Eye (tissue), 1 donor: ENCODE measurements at regions not wholly inside any gene's neighbourhood (a gene's known extent, or its start where the extent isn't known, plus 50 kb on each side); places are given as distances from the start of the nearest gene placed in this dataset.
"Not testable (repeated sequence)": the region's sequence is repeated elsewhere in the genome, so short reads cannot be mapped to it uniquely, and the experiment has no call there.

Experiments used
- DNase-seq: peaks from one replicate; pipeline ENCODE4 v3.0.0-alpha.2; 2015

GRCh38 chr3:166660962-166661361 lies 719.1 kb downstream of the ZBBX start:
- DNase-seq, result no peak

GRCh38 chr3:166637984-166638530 lies 742.0 kb downstream of the ZBBX start:
- DNase-seq, result no peak

- peak; percentile 0 for DNase-seq
These were observed 745.9 kb downstream of the ZBBX start for GRCh38 chr3:166634091-166634746.

- no peak for DNase-seq
These were observed 749.9 kb downstream of the ZBBX start for GRCh38 chr3:166630190-166630589.

GRCh38 chr3:166613365-166613764 lies 766.7 kb downstream of the ZBBX start:
- DNase-seq, result no peak

GRCh38 chr3:166612761-166613160 lies 767.3 kb downstream of the ZBBX start:
- DNase-seq, result not testable (repeated sequence)

GRCh38 chr3:166607933-166608521 lies 770.8 kb upstream of the BCHE start:
- DNase-seq, result peak; percentile 10

- DNase-seq, result no peak
These were observed 769.8 kb upstream of the BCHE start for GRCh38 chr3:166606988-166607387.

- no peak for DNase-seq
These were observed 756.6 kb upstream of the BCHE start for GRCh38 chr3:166593776-166594175.

- no peak for DNase-seq
These were observed 745.0 kb upstream of the BCHE start for GRCh38 chr3:166582236-166582635.

GRCh38 chr3:166580561-166580960 lies 743.3 kb upstream of the BCHE start:
- DNase-seq, result no peak

- DNase-seq, result no peak
These were observed 737.9 kb upstream of the BCHE start for GRCh38 chr3:166575161-166575560.

- DNase-seq, result not testable (repeated sequence)
These were observed 734.5 kb upstream of the BCHE start for GRCh38 chr3:166571686-166572085.

- DNase-seq, result peak; percentile 17
These were observed 732.9 kb upstream of the BCHE start for GRCh38 chr3:166570102-166570501.

- no peak for DNase-seq
These were observed 732.4 kb upstream of the BCHE start for GRCh38 chr3:166569589-166569988.

GRCh38 chr3:166560253-166560652 lies 723.0 kb upstream of the BCHE start:
- no peak for DNase-seq

- no peak for DNase-seq
These were observed 719.7 kb upstream of the BCHE start for GRCh38 chr3:166556955-166557354.

GRCh38 chr3:166554023-166554422 lies 716.8 kb upstream of the BCHE start:
- no peak for DNase-seq

- no peak for DNase-seq
These were observed 696.5 kb upstream of the BCHE start for GRCh38 chr3:166533740-166534139.

- peak; percentile 13 for DNase-seq
These were observed 694.5 kb upstream of the BCHE start for GRCh38 chr3:166531730-166532129.

- peak; percentile 66 for DNase-seq
These were observed 690.1 kb upstream of the BCHE start for GRCh38 chr3:166527325-166527724.

GRCh38 chr3:166526881-166527280 lies 689.7 kb upstream of the BCHE start:
- DNase-seq, result peak; percentile 73

GRCh38 chr3:166522017-166522416 lies 684.8 kb upstream of the BCHE start:
- DNase-seq, result no peak

GRCh38 chr3:166519443-166519842 lies 682.2 kb upstream of the BCHE start:
- DNase-seq, result no peak

- DNase-seq, result no peak
These were observed 680.8 kb upstream of the BCHE start for GRCh38 chr3:166518040-166518439.
